H1 (cell line): ENCODE measurements at regions not wholly inside any gene's neighbourhood (a gene's known extent, or its start where the extent isn't known, plus 50 kb on each side); places are given as distances from the start of the nearest gene placed in this dataset.

Source experiments
- ATF2 ChIP-seq: IDR thresholded peaks from 2 replicates; pipeline ENCODE4 v1.6.1; 2012; ENCODE audit warnings: low read length, inconsistent platforms
- CBX8 ChIP-seq: fragments of 300-800, 300-1000 bp; sonication (generic); IDR thresholded peaks from 2 replicates; pipeline ENCODE4 v1.7.1; 2016; ENCODE audit warnings: low read depth, low read length, borderline replicate concordance
- CHD2 ChIP-seq: IDR thresholded peaks from 2 replicates; pipeline ENCODE4 v1.6.1; 2012; ENCODE audit warnings: low read length, improper control_type of control experiment
- E2F6 ChIP-seq: IDR thresholded peaks from 2 replicates; pipeline ENCODE4 v1.6.1; 2012; ENCODE audit warnings: inconsistent platforms
- EZH2 ChIP-seq: fragments of 200-600 bp; sonication (generic); IDR thresholded peaks from 2 replicates; pipeline ENCODE4 v1.7.1; 2012; ENCODE audit warnings: low read depth, mild to moderate bottlenecking, moderate library complexity, low read length, inconsistent platforms; ENCODE audit not compliant: severe bottlenecking
- KDM5A ChIP-seq: fragments of 200-600 bp; IDR thresholded peaks from 2 replicates; pipeline ENCODE4 v1.7.1; 2012; ENCODE audit warnings: mild to moderate bottlenecking, low read length, inconsistent platforms, mixed read lengths
- RAD21 ChIP-seq, 2 experiments: IDR thresholded peaks in 1 of 2; conservative IDR thresholded peaks in 1 of 2; 2 replicates each; pipeline ENCODE4 v1.6.1; 2011; ENCODE audit warnings: low read depth in 2 of 2, low read length in 2 of 2, improper control_type of control experiment in 1 of 2, inconsistent platforms in 1 of 2, mild to moderate bottlenecking in 1 of 2, moderate library complexity in 1 of 2
- SP1 ChIP-seq: IDR thresholded peaks from 2 replicates; pipeline ENCODE4 v1.6.1; 2011; ENCODE audit warnings: low read depth, low read length

GRCh38 chr6:11356404-11357155 lies 124.1 kb upstream of the NEDD9 start (continued):
- TF ChIP-seq RAD21 (IDR thresholded peaks at IDR 0.05 in 1 of 2, conservative IDR thresholded peaks at IDR 0.05 in 1 of 2; ENCODE audit: low read depth in 2 of 2, low read length in 2 of 2) (no peak), EZH2 (no peak), E2F6 (no peak), SP1 (no peak), CBX8 (no peak), CHD2 (no peak), ATF2 (no peak), KDM5A (no peak)
